Endothelial cell of umbilical vein (primary cell): ENCODE measurements at regions not wholly inside any gene's neighbourhood (a gene's known extent, or its start where the extent isn't known, plus 50 kb on each side); places are given as distances from the start of the nearest gene placed in this dataset.

Experiments
- BruUV-seq: library from RNA; stranded (reverse); fragments of 400-500 nt; replicated peaks from 2 replicates; lab custom pipeline; 2021; lab: Mats Ljungman, UMichigan
- CTCF ChIA-PET: fragments of 300-600, 350-600 bp; sonication (Branson Sonifier 250); formaldehyde crosslinking; loops from one replicate; lab custom pipeline; 2021; ENCODE audit warnings: antibody characterized with exemption, inconsistent platforms; lab: Charles Lee
- POLR2A ChIA-PET: fragments of 300-600, 350-600 bp; sonication (Branson Sonifier 250); formaldehyde crosslinking; loops from one replicate; lab custom pipeline; 2021; ENCODE audit warnings: antibody characterized with exemption, inconsistent platforms; lab: Charles Lee
- DNase-seq: peaks from one replicate; pipeline ENCODE4 v3.0.0-alpha.2; 2011; ENCODE audit warnings: low read depth, low spot score
- FAIRE-seq: peaks from 2 replicates; lab custom pipeline; 2011; peaks lifted over from hg19 to GRCh38; lab: Jason Lieb, UNC
- H2AFZ ChIP-seq: 2 replicates; pipeline ENCODE4 v1.6.0; 2012; ENCODE audit warnings: low read depth, low read length, control low read depth, inconsistent platforms
- H3K27ac ChIP-seq: 2 replicates; pipeline ENCODE4 v1.5.1; 2011; ENCODE audit warnings: low read depth, mild to moderate bottlenecking, control low read depth, low read length, moderate library complexity; ENCODE audit not compliant: insufficient read depth
- H3K27me3 ChIP-seq, 2 experiments: 2 replicates each; pipeline versions ENCODE4 v1.6.0 to v1.6.1; 2011; ENCODE audit warnings: low read length in 2 of 2, mixed read lengths in 1 of 2; ENCODE audit not compliant: control insufficient read depth in 2 of 2, insufficient read depth in 2 of 2
- H3K36me3 ChIP-seq, 2 experiments: 2 replicates in 1 of 2; 3 replicates in 1 of 2; pipeline ENCODE4 v1.5.1; 2011; ENCODE audit warnings: low read length in 2 of 2, mild to moderate bottlenecking in 1 of 2, moderate library complexity in 1 of 2; ENCODE audit not compliant: control insufficient read depth in 2 of 2, insufficient read depth in 2 of 2; ENCODE audit errors: extremely low read depth in 1 of 2
- H3K4me1 ChIP-seq: 3 replicates; pipeline ENCODE4 v1.5.1; 2011; ENCODE audit warnings: mild to moderate bottlenecking, low read length; ENCODE audit not compliant: control insufficient read depth, insufficient read depth; ENCODE audit errors: extremely low read depth
- H3K4me2 ChIP-seq: 2 replicates; pipeline ENCODE4 v1.6.1; 2011; ENCODE audit warnings: low read length, control low read depth, mixed read lengths; ENCODE audit not compliant: insufficient read depth
- H3K4me3 ChIP-seq, 3 experiments: fragments of 200-600 bp in 1 of 3; sonication (generic), shearing (Covaris generic) in 1 of 3; replicated peaks in 1 of 3; 2 replicates each; pipeline ENCODE4 v1.5.1; 2011 to 2016; ENCODE audit warnings: control low read depth in 3 of 3, low read length in 3 of 3, mild to moderate bottlenecking in 2 of 3, inconsistent platforms in 1 of 3, low read depth in 1 of 3, moderate library complexity in 1 of 3; ENCODE audit not compliant: insufficient read depth in 1 of 3
- H3K79me2 ChIP-seq: 2 replicates; pipeline ENCODE4 v1.6.0; 2012; ENCODE audit warnings: low read length, inconsistent platforms; ENCODE audit not compliant: control insufficient read depth, insufficient read depth
- H3K9ac ChIP-seq: replicated peaks from 2 replicates; pipeline ENCODE3; 2011; ENCODE audit warnings: low read length, control low read depth; ENCODE audit not compliant: insufficient read depth; ENCODE audit errors: extremely low read depth
- H3K9me1 ChIP-seq: replicated peaks from 3 replicates; pipeline ENCODE4 v1.6.0; 2011; ENCODE audit warnings: mild to moderate bottlenecking, low read length; ENCODE audit not compliant: control insufficient read depth, insufficient read depth; ENCODE audit errors: extremely low read depth
- H3K9me3 ChIP-seq: replicated peaks from 2 replicates; pipeline ENCODE4 v1.5.1; 2012; ENCODE audit warnings: low read length, inconsistent platforms; ENCODE audit not compliant: control insufficient read depth, insufficient read depth
- H4K20me1 ChIP-seq: replicated peaks from 2 replicates; pipeline ENCODE3; 2011; ENCODE audit warnings: mild to moderate bottlenecking, low read length; ENCODE audit not compliant: control insufficient read depth, insufficient read depth; ENCODE audit errors: extremely low read depth
- JUN ChIP-seq: IDR thresholded peaks from 2 replicates; pipeline ENCODE4 v1.6.1; 2011; ENCODE audit warnings: borderline replicate concordance, low read depth; ENCODE audit not compliant: insufficient read length, insufficient read depth
- POLR2A ChIP-seq: IDR thresholded peaks from 2 replicates; pipeline ENCODE4 v1.6.1; 2012; ENCODE audit warnings: low read depth, mild to moderate bottlenecking, control low read depth, low read length
- dilution Hi-C: fragments of 300-500 bp; cut with MboI; formaldehyde crosslinking; loops from one replicate; pipeline ENCODE4 v1.15.0; 2019; ENCODE audit warnings: low sequenced_read_pairs; ENCODE audit not compliant: extremely low pct_ligation_motif_present
- intact Hi-C: fragments of 100-400 bp; cut with micrococcal nuclease; formaldehyde crosslinking; loops from one replicate; pipeline ENCODE4 v1.10.0; 2022
- TF ChIP-seq, protein P1 (sequence below), 2 donors: IDR thresholded peaks; 1 replicate in 1 of 2; 2 replicates in 1 of 2; pipeline ENCODE4 v1.5.1; 2011; ENCODE audit warnings: low read length in 2 of 2, mild to moderate bottlenecking in 2 of 2, moderate library complexity in 2 of 2, control low read depth in 1 of 2, inconsistent platforms in 1 of 2, low read depth in 1 of 2; ENCODE audit not compliant: insufficient read depth in 1 of 2; ENCODE audit errors: extremely low read depth in 1 of 2
- TF ChIP-seq, protein P2 (sequence below): IDR thresholded peaks from 2 replicates; pipeline ENCODE4 v1.6.1; 2011; ENCODE audit not compliant: insufficient read depth, insufficient read length

DNA sequence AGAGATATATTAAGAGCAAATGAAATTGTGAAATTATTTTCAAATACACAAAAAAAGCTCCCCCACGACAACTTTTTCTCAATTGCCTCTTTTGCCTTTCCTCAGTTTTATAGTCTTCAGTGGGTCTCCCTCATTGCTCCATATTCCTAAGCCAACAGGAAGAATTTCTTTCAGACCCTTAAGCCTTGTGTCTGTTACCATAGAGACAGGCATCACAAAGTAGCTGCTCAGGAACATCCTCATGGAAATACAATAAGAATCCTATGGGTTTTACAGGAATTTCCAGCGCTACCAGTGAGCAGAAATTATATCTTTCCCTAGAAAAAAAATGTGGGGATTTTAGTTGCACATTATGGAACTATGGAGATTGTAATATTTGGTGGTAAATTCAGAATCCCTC, 121.9 kb upstream of the DMD start:
- Histone ChIP-seq H3K9ac (no peak overlapping the region), H3K4me3 (no peak overlapping the region), H4K20me1 (no peaks in the 10 kb centered on the region), H3K4me1 (no peaks in the 10 kb centered on the region), H3K27ac (no peak overlapping the region), H3K9me3 (no peaks in the 10 kb centered on the region), H3K4me2 (no peak overlapping the region), H3K36me3 (no peaks in the 10 kb centered on the region), H2AFZ (no peak overlapping the region), H3K27me3 (no peaks in the 10 kb centered on the region), H3K9me1 (no peaks in the 10 kb centered on the region), H3K79me2 (no peaks in the 10 kb centered on the region)
- POLR2A ChIA-PET, result no interaction called here
- intact Hi-C loops (no loop called here), dilution Hi-C loops (no loop called here)
- no peak for FAIRE-seq
- CTCF ChIA-PET, result interaction anchor here (1.9 kb wide), 1 partner anchor 802 kb away, joined by 5 read pairs; no protein-coding TSS in a partner anchor
- no peak for DNase-seq
- TF ChIP-seq JUN (no peak), POLR2A (no peak)
- no TSS peak for BruUV-seq

DNA sequence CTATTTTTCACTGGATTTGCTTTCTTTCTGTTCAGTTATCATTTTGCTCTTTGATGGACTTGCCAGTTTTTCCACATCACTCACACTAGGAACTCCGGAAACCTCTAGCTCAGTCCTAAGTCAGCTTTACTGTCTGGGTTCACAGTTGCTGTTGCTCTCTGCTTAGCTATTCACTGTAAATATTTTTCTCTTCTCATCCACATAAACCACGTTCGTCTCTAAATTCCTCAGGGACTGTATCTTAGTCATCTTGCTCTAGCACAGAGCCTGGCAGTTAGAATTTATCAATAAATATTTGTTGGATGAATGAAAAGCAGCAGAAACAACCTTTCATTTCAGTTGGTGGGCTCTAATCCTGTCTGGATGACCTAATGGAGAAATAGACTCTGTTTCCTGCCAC, 119.4 kb upstream of the DMD start:
- H3K4me1 ChIP-seq, result no peaks in the 10 kb centered on the region
- no peak overlapping the region for H3K4me2 ChIP-seq
- H3K9me1 ChIP-seq, result no peaks in the 10 kb centered on the region
- no peaks in the 10 kb centered on the region for H4K20me1 ChIP-seq
- FAIRE-seq, result no peak
- intact Hi-C loops, result no loop called here
- no TSS peak for BruUV-seq
- dilution Hi-C loops, result no loop called here
- H3K27me3 ChIP-seq, result no peaks in the 10 kb centered on the region
- no peak overlapping the region for H3K4me3 ChIP-seq
- ChIA-PET CTCF (no interaction called here), POLR2A (no interaction called here)
- DNase-seq, result no peak
- no peaks in the 10 kb centered on the region for H3K79me2 ChIP-seq
- TF ChIP-seq POLR2A, result no peak
- TF ChIP-seq, protein P1, sequence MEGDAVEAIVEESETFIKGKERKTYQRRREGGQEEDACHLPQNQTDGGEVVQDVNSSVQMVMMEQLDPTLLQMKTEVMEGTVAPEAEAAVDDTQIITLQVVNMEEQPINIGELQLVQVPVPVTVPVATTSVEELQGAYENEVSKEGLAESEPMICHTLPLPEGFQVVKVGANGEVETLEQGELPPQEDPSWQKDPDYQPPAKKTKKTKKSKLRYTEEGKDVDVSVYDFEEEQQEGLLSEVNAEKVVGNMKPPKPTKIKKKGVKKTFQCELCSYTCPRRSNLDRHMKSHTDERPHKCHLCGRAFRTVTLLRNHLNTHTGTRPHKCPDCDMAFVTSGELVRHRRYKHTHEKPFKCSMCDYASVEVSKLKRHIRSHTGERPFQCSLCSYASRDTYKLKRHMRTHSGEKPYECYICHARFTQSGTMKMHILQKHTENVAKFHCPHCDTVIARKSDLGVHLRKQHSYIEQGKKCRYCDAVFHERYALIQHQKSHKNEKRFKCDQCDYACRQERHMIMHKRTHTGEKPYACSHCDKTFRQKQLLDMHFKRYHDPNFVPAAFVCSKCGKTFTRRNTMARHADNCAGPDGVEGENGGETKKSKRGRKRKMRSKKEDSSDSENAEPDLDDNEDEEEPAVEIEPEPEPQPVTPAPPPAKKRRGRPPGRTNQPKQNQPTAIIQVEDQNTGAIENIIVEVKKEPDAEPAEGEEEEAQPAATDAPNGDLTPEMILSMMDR (IDR thresholded peaks at IDR 0.05; ENCODE audit: extremely low read depth in 1 of 2, insufficient read depth in 1 of 2, low read depth in 1 of 2, low read length in 2 of 2), result no peak
- TF ChIP-seq, protein P2, sequence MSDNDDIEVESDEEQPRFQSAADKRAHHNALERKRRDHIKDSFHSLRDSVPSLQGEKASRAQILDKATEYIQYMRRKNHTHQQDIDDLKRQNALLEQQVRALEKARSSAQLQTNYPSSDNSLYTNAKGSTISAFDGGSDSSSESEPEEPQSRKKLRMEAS, result no peak
- no peak overlapping the region for H3K27ac ChIP-seq
- no peaks in the 10 kb centered on the region for H3K9me3 ChIP-seq
- no peak overlapping the region for H3K9ac ChIP-seq
- no peaks in the 10 kb centered on the region for H3K36me3 ChIP-seq
- H2AFZ ChIP-seq, result no peak overlapping the region
